HEK293 (cell line): ENCODE measurements at regions not wholly inside any gene's neighbourhood (a gene's known extent, or its start where the extent isn't known, plus 50 kb on each side); places are given as distances from the start of the nearest gene placed in this dataset.
A peak's percentile ranks its signal among the peaks of the same experiment; 100 is the strongest.

Experiments
- CTCF ChIA-PET: fragments of 350-600 bp; formaldehyde crosslinking; extraction: SDS; loops from one replicate; lab custom pipeline; 2021; ENCODE audit warnings: antibody characterized with exemption; lab: Yijun Ruan, JAX
- POLR2A ChIA-PET: fragments of 300-600 bp; formaldehyde crosslinking; extraction: SDS; loops from one replicate; lab custom pipeline; 2020; ENCODE audit warnings: antibody characterized with exemption, inconsistent platforms; lab: Yijun Ruan, JAX
- H3K27ac ChIP-seq: fragments of 200-500 bp; sonication (Bioruptor generic); 2 replicates; pipeline ENCODE4 v1.5.1; 2014; ENCODE audit warnings: low read depth, low read length, control low read depth, inconsistent platforms; ENCODE audit errors: extremely low read depth
- H3K36me3 ChIP-seq, 2 experiments: fragments of 200-500 bp in 1 of 2; sonication (Bioruptor generic) in 1 of 2; 1 replicate in 1 of 2; 2 replicates in 1 of 2; pipeline ENCODE4 v1.5.1; 2014 to 2017; ENCODE audit warnings: inconsistent platforms in 2 of 2, low read length in 2 of 2; ENCODE audit not compliant: control insufficient read depth in 2 of 2, insufficient read depth in 1 of 2
- H3K4me1 ChIP-seq: fragments of 200-500 bp; sonication (Bioruptor generic); 2 replicates; pipeline ENCODE4 v1.5.1; 2014; ENCODE audit warnings: mild to moderate bottlenecking, low read length, inconsistent platforms; ENCODE audit not compliant: control insufficient read depth, insufficient read depth
- H3K4me3 ChIP-seq: 2 replicates; pipeline ENCODE4 v1.5.1; 2011; ENCODE audit warnings: low read depth, mild to moderate bottlenecking, control low read depth, low read length, moderate library complexity
- H3K9me3 ChIP-seq: fragments of 200-500 bp; sonication (Bioruptor generic); 2 replicates; pipeline ENCODE4 v1.5.1; 2014; ENCODE audit warnings: low read depth, low read length, inconsistent platforms; ENCODE audit not compliant: control insufficient read depth, insufficient read depth
- BCL6B ChIP-seq: fragments of 450-650 bp; formaldehyde crosslinking; IDR thresholded peaks from 2 replicates; pipeline ENCODE4 v1.5.1; 2017; ENCODE audit warnings: missing biosample characterization, missing genetic modification characterization
- CTCF ChIP-seq: fragments of 450-650 bp; formaldehyde crosslinking; IDR thresholded peaks from 2 replicates; pipeline ENCODE4 v1.5.1; 2016; ENCODE audit warnings: missing biosample characterization, missing genetic modification characterization
- GFI1B ChIP-seq: fragments of 450-650 bp; formaldehyde crosslinking; IDR thresholded peaks from 2 replicates; pipeline ENCODE4 v1.5.1; 2016; ENCODE audit warnings: missing biosample characterization, missing genetic modification characterization
- OVOL3 ChIP-seq: fragments of 450-650 bp; formaldehyde crosslinking; IDR thresholded peaks from 2 replicates; pipeline ENCODE4 v1.5.1; 2016; ENCODE audit warnings: missing biosample characterization, missing genetic modification characterization
- SALL2 ChIP-seq: fragments of 450-650 bp; formaldehyde crosslinking; IDR thresholded peaks from 2 replicates; pipeline ENCODE4 v1.5.0; 2017; ENCODE audit warnings: missing biosample characterization, mild to moderate bottlenecking, missing genetic modification characterization, borderline replicate concordance
- WT1 ChIP-seq: fragments of 450-650 bp; formaldehyde crosslinking; IDR thresholded peaks from 2 replicates; pipeline ENCODE4 v1.5.1; 2016; ENCODE audit warnings: missing biosample characterization, missing genetic modification characterization
- ZNF146 ChIP-seq: fragments of 450-650 bp; formaldehyde crosslinking; IDR thresholded peaks from 2 replicates; pipeline ENCODE4 v1.5.1; 2016; ENCODE audit warnings: missing biosample characterization, missing genetic modification characterization
- ZNF530 ChIP-seq: fragments of 450-650 bp; formaldehyde crosslinking; IDR thresholded peaks from 2 replicates; pipeline ENCODE4 v1.5.1; 2016; ENCODE audit warnings: low read depth, missing biosample characterization, missing genetic modification characterization
- ZNF561 ChIP-seq: fragments of 450-650 bp; IDR thresholded peaks from 2 replicates; pipeline ENCODE4 v1.5.1; 2018; ENCODE audit warnings: missing biosample characterization, missing genetic modification characterization, borderline replicate concordance
- ZNF626 ChIP-seq: fragments of 450-650 bp; sonication (Bioruptor Pico); formaldehyde crosslinking; IDR thresholded peaks from 2 replicates; pipeline ENCODE4 v1.5.1; 2018; ENCODE audit warnings: missing biosample characterization, missing genetic modification characterization, inconsistent platforms
- ZNF654 ChIP-seq: fragments of 450-650 bp; formaldehyde crosslinking; IDR thresholded peaks from 2 replicates; pipeline ENCODE4 v1.5.1; 2016; ENCODE audit warnings: low read depth, missing biosample characterization, missing genetic modification characterization
- TF ChIP-seq, protein P1 (sequence below): fragments of 450-650 bp; formaldehyde crosslinking; IDR thresholded peaks from 2 replicates; pipeline ENCODE4 v1.5.1; 2017; ENCODE audit warnings: missing biosample characterization, missing genetic modification characterization
- TF ChIP-seq, protein P2 (sequence below): fragments of 450-650 bp; formaldehyde crosslinking; IDR thresholded peaks from 2 replicates; pipeline ENCODE4 v1.5.1; 2016; ENCODE audit warnings: missing biosample characterization, missing genetic modification characterization
- TF ChIP-seq, protein P3 (sequence below): fragments of 450-650 bp; formaldehyde crosslinking; IDR thresholded peaks from 2 replicates; pipeline ENCODE4 v1.5.1; 2016; ENCODE audit warnings: missing biosample characterization, missing genetic modification characterization, low read depth
- TF ChIP-seq, protein P4 (sequence below): fragments of 450-650 bp; formaldehyde crosslinking; IDR thresholded peaks from 2 replicates; pipeline ENCODE4 v1.5.1; 2016; ENCODE audit warnings: missing biosample characterization, missing genetic modification characterization

- TF ChIP-seq, protein P1, sequence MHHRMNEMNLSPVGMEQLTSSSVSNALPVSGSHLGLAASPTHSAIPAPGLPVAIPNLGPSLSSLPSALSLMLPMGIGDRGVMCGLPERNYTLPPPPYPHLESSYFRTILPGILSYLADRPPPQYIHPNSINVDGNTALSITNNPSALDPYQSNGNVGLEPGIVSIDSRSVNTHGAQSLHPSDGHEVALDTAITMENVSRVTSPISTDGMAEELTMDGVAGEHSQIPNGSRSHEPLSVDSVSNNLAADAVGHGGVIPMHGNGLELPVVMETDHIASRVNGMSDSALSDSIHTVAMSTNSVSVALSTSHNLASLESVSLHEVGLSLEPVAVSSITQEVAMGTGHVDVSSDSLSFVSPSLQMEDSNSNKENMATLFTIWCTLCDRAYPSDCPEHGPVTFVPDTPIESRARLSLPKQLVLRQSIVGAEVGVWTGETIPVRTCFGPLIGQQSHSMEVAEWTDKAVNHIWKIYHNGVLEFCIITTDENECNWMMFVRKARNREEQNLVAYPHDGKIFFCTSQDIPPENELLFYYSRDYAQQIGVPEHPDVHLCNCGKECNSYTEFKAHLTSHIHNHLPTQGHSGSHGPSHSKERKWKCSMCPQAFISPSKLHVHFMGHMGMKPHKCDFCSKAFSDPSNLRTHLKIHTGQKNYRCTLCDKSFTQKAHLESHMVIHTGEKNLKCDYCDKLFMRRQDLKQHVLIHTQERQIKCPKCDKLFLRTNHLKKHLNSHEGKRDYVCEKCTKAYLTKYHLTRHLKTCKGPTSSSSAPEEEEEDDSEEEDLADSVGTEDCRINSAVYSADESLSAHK, result no peak
- TF ChIP-seq GFI1B (tag by site-specific recombination) (no peak), ZNF626 (no peak), OVOL3 (tag by site-specific recombination) (no peak), BCL6B (tag by site-specific recombination) (no peak), WT1 (no peak), ZNF561 (no peak), ZNF146 (no peak), ZNF530 (tag by site-specific recombination) (no peak)
- TF ChIP-seq, protein P2, sequence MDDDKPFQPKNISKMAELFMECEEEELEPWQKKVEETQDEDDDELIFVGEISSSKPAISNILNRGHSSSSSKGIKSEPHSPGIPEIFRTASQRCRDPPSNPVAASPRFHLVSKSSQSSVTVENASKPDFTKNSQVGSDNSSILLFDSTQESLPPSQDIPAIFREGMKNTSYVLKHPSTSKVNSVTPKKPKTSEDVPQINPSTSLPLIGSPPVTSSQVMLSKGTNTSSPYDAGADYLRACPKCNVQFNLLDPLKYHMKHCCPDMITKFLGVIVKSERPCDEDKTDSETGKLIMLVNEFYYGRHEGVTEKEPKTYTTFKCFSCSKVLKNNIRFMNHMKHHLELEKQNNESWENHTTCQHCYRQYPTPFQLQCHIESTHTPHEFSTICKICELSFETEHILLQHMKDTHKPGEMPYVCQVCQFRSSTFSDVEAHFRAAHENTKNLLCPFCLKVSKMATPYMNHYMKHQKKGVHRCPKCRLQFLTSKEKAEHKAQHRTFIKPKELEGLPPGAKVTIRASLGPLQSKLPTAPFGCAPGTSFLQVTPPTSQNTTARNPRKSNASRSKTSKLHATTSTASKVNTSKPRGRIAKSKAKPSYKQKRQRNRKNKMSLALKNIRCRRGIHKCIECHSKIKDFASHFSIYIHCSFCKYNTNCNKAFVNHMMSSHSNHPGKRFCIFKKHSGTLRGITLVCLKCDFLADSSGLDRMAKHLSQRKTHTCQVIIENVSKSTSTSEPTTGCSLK (tag by site-specific recombination), result no peak
These were observed 329.8 kb upstream of the PSMD7 start for GRCh38 chr16:73966851-73967250.

DNA sequence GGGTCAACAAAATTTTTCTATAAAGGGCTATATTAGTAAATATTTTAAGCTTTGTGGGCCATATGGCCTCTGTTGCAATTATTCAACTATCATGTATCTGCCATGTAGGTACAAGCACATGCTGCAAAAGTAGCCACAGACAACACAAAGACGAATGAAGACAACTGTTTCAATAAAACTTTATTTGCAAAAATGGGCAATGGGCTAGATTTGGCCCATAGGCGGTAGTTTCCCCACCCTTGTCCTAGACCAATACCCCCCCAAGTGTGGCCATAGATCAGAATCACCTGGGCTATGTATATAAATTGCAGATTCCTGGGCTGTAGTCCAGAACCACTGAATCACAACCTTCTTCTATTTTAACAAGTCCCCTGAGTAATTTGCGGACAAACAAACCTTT is 331.0 kb upstream of the PSMD7 start:
- Histone ChIP-seq H3K4me3 (no peak overlapping the region), H3K36me3 (no peaks in the 10 kb centered on the region), H3K4me1 (no peaks in the 10 kb centered on the region), H3K27ac (no peak overlapping the region), H3K9me3 (no peaks in the 10 kb centered on the region)
- TF ChIP-seq OVOL3 (tag by site-specific recombination), result no peak
- POLR2A ChIA-PET, result no interaction called here
- CTCF ChIA-PET, result no interaction called here

More at GRCh38 chr16:73966851-73967250, 329.8 kb upstream of the PSMD7 start:
- no peak overlapping the region for H3K27ac ChIP-seq
- no peaks in the 10 kb centered on the region for H3K36me3 ChIP-seq
- no peaks in the 10 kb centered on the region for H3K9me3 ChIP-seq
- H3K4me1 ChIP-seq, result no peaks in the 10 kb centered on the region
- CTCF ChIA-PET, result interaction anchor here (1.6 kb wide), 1 partner anchor 10 kb away, joined by 14 read pairs; no protein-coding TSS in a partner anchor
- POLR2A ChIA-PET, result no interaction called here
- no peak overlapping the region for H3K4me3 ChIP-seq

DNA sequence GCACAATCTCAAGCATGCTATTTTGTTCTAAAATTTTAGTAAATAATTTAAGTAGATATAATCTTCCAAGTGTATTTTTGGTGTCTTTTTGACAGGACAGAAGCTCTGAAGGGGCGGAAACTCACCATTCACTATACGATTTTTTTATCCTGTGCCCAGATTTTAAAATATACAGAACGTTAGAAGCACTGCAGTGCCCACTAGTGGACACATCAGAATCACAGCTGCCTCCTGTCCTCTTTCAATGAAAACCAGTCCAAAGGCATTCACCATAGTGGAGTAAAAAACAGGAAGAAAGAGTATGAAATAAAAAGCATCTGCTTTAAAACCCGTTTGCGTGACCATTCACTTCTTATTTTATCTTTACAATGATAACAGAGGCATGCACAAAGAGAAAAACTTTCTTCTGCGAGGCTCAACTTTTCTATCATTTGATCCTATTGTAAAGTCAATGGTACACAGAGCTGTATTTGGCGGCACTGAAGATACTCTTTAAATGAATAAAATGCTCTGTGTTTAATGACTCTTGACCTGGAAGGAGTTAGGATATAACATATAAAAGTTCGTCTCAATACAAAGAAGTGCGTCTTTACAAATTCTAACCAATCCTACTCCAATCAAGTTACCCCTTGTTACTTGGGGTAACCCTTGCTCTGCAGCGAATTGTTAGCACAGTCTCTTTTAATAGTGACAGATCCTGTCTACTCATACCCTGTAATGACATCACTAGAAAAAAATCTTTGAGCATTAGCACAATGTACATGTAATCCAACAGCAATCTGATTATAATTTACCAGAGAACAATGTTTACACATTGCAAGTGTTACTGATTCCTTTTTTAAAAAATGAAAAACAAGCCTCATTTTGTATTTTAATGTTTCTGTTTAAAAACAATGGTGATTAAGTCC is 339.8 kb upstream of the PSMD7 start:
- Histone ChIP-seq H3K4me1 (no peaks in the 10 kb centered on the region), H3K9me3 (no peaks in the 10 kb centered on the region), H3K27ac (no peak overlapping the region), H3K4me3 (no peak overlapping the region), H3K36me3 (no peaks in the 10 kb centered on the region)
- POLR2A ChIA-PET, result no interaction called here
- CTCF ChIA-PET, result interaction anchor here (0.6 to 2.3 kb wide), 21 partner anchors 9 to 1011 kb away, joined by 3 to 14 read pairs (median 3); no protein-coding TSS in a partner anchor
- TF ChIP-seq ZNF654 (tag by site-specific recombination) (peak; percentile 69), CTCF (tag by site-specific recombination) (peak; percentile 32; the same call in 1 of the 2 replicates), SALL2 (tag by site-specific recombination) (no peak)
- TF ChIP-seq, protein P3, sequence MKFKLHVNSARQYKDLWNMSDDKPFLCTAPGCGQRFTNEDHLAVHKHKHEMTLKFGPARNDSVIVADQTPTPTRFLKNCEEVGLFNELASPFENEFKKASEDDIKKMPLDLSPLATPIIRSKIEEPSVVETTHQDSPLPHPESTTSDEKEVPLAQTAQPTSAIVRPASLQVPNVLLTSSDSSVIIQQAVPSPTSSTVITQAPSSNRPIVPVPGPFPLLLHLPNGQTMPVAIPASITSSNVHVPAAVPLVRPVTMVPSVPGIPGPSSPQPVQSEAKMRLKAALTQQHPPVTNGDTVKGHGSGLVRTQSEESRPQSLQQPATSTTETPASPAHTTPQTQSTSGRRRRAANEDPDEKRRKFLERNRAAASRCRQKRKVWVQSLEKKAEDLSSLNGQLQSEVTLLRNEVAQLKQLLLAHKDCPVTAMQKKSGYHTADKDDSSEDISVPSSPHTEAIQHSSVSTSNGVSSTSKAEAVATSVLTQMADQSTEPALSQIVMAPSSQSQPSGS (tag by site-specific recombination), result 0 out of 2 replicates have a peak, but pooled peaks have one; percentile 11
- TF ChIP-seq, protein P4, sequence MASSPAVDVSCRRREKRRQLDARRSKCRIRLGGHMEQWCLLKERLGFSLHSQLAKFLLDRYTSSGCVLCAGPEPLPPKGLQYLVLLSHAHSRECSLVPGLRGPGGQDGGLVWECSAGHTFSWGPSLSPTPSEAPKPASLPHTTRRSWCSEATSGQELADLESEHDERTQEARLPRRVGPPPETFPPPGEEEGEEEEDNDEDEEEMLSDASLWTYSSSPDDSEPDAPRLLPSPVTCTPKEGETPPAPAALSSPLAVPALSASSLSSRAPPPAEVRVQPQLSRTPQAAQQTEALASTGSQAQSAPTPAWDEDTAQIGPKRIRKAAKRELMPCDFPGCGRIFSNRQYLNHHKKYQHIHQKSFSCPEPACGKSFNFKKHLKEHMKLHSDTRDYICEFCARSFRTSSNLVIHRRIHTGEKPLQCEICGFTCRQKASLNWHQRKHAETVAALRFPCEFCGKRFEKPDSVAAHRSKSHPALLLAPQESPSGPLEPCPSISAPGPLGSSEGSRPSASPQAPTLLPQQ (tag by site-specific recombination), result no peak
